ENCODE measurements at regions not wholly inside any gene's neighbourhood (a gene's known extent, or its start where the extent isn't known, plus 50 kb on each side); places are given as distances from the start of the nearest gene placed in this dataset.
"Not testable (repeated sequence)": the region's sequence is repeated elsewhere in the genome, so short reads cannot be mapped to it uniquely, and the experiment has no call there.

DNA sequence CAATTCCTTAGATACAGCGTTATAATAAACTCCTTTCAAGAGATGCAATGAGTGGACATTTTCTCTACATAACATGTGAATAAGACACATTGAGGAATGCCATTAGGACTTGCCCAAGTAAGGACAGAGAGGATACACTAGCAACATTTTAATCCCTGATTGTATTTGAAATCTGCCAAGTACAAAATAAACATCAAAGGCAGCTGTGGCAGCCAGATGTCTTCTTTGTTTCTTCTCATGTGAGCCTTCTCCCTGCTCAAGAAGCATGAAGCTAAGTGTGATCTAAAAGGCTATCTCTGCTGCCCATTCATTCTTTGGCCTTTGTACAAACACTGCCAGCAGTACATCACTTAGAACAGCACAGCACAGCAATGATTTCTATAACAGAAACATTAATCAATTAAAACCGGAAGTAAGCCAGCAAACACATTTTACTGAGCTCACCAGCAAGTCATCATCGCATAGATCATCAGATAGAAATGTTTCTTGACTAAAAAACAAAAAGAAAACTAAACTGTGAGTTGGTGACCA, 364.0 kb downstream of the CNTN6 start:
- Histone ChIP-seq H3K27me3 (no peaks in the 10 kb centered on the region), H3K9me3 (no peaks in the 10 kb centered on the region), H3K4me3 (no peak overlapping the region), H3K27ac (no peak overlapping the region), H3K36me3 (no peaks in the 10 kb centered on the region), H3K4me1 (no peaks in the 10 kb centered on the region)
- TF ChIP-seq POLR2A (IDR thresholded peaks at IDR 0.05), result no peak
- TF ChIP-seq, protein P1, sequence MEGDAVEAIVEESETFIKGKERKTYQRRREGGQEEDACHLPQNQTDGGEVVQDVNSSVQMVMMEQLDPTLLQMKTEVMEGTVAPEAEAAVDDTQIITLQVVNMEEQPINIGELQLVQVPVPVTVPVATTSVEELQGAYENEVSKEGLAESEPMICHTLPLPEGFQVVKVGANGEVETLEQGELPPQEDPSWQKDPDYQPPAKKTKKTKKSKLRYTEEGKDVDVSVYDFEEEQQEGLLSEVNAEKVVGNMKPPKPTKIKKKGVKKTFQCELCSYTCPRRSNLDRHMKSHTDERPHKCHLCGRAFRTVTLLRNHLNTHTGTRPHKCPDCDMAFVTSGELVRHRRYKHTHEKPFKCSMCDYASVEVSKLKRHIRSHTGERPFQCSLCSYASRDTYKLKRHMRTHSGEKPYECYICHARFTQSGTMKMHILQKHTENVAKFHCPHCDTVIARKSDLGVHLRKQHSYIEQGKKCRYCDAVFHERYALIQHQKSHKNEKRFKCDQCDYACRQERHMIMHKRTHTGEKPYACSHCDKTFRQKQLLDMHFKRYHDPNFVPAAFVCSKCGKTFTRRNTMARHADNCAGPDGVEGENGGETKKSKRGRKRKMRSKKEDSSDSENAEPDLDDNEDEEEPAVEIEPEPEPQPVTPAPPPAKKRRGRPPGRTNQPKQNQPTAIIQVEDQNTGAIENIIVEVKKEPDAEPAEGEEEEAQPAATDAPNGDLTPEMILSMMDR (IDR thresholded peaks at IDR 0.05 in 4 of 5, conservative IDR thresholded peaks at IDR 0.05 in 1 of 5), result no peak
- in situ Hi-C loops (cut with MboI; ENCODE audit: low sequenced_read_pairs in 4 of 4), result no loop called here
- intact Hi-C loops (cut with DNase I; ENCODE audit: low total_unique reads), result no loop called here
- DNase-seq (no peak), ATAC-seq (no peak)

DNA sequence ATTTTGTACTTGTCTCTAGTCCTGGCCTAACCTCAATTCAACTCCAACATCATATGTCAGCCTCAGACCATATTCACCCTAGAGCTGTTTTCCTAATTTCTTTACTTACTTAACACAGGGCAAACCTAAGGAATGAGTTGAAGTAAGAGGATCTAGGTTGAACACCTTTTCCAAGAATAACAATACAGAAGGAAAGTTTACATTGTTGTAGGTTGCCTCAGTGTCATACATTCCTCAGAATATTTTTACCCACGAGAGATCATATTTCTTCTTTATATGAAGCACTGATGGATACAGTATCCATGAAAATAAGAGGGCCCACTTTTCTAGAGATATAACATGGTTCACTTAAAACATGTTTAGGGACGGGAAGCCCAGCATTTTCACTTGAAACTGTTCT, 369.5 kb downstream of the CNTN6 start:
- DNase-seq (no peak), ATAC-seq (no peak)
- H3K9me3 ChIP-seq, result no peaks in the 10 kb centered on the region
- in situ Hi-C loops (cut with MboI; ENCODE audit: low sequenced_read_pairs in 4 of 4) (no loop called here), intact Hi-C loops (cut with DNase I; ENCODE audit: low total_unique reads) (no loop called here)
- H3K4me3 ChIP-seq, result no peak overlapping the region
- H3K4me1 ChIP-seq, result no peaks in the 10 kb centered on the region
- H3K27me3 ChIP-seq, result no peaks in the 10 kb centered on the region
- H3K27ac ChIP-seq, result no peak overlapping the region
- TF ChIP-seq, protein P1 (IDR thresholded peaks at IDR 0.05 in 4 of 5, conservative IDR thresholded peaks at IDR 0.05 in 1 of 5), result no peak
- TF ChIP-seq POLR2A (IDR thresholded peaks at IDR 0.05), result no peak
- H3K36me3 ChIP-seq, result no peaks in the 10 kb centered on the region

DNA sequence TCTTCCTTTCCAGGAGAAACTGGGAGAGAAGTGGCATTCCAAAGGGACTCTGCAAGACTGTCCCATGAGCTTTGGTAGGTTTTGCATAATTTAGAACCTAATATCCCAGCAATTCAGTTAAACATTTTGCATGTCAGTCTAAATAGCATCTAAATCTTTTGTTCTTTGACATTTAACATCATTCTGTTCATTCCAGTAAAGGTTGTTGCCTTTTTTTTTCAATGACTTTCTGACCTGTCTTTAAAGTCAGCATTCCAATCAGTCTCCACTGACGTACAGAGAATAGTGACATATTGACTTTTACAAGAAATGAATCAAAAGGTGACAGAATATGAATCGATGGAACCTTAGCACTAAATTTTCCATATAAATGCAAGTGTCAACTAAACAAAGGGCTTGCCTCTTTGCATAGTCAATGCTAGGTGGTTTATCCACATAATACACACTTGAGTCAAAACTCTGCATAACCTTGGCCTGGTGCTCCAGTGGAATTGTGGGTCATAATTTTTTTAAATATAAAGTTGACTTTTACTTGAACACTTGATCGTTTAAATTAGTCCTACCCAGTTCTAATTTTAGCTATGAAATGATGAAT, 370.1 kb downstream of the CNTN6 start:
- Histone ChIP-seq H3K9me3 (no peaks in the 10 kb centered on the region), H3K27ac (no peak overlapping the region), H3K27me3 (no peaks in the 10 kb centered on the region), H3K36me3 (no peaks in the 10 kb centered on the region), H3K4me1 (no peaks in the 10 kb centered on the region), H3K4me3 (no peak overlapping the region)
- DNase-seq (no peak), ATAC-seq (no peak)
- in situ Hi-C loops (cut with MboI; ENCODE audit: low sequenced_read_pairs in 4 of 4), result no loop called here
- TF ChIP-seq, protein P1 (IDR thresholded peaks at IDR 0.05 in 4 of 5, conservative IDR thresholded peaks at IDR 0.05 in 1 of 5), result no peak
- TF ChIP-seq POLR2A (IDR thresholded peaks at IDR 0.05), result no peak
- intact Hi-C loops (cut with DNase I; ENCODE audit: low total_unique reads), result no loop called here

DNA sequence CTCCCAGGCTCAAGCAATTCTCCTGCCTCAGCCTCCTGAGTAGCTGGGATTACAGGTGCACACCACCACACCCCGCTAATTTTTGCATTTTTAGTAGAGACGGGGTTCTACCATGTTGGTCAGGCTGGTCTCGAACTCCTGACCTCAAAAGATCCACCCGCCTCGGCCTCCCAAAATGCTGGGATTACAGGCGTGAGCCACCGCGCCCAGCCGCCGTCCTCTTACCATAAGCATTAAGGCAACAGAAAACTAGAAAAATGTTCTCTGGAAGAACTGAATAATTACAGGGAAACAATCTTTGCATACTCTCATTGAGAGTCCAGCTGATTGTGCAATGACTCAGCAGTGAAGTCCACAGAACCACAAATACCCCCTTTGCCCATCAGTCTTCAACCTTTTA, 372.3 kb downstream of the CNTN6 start:
- H3K4me1 ChIP-seq; DNase-seq; H3K36me3 ChIP-seq; in situ Hi-C loops (cut with MboI; ENCODE audit: low sequenced_read_pairs in 4 of 4); intact Hi-C loops (cut with DNase I; ENCODE audit: low total_unique reads); ATAC-seq; H3K4me3 ChIP-seq; H3K27me3 ChIP-seq; H3K9me3 ChIP-seq; H3K27ac ChIP-seq: not testable (repeated sequence)

DNA sequence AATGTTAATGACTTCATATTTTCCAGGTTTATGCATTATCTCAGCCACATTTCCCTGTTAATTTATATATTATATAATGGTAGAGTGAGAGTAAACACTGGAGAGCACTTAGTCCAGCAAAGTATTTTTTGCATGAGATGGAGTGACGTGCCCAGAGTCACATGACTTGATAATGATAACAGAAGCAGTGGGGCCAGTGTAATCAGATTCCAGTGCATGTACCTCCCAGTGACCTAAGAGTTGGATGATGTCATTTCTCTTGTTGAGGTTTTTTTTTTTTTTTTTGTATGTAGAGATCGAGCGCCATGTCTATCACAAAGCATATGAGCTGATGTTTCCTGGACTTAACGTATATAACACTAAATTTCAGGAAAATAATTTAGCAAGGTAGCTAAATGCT, 375.3 kb downstream of the CNTN6 start:
- Histone ChIP-seq H3K4me3 (no peak overlapping the region), H3K36me3 (no peaks in the 10 kb centered on the region), H3K27me3 (no peaks in the 10 kb centered on the region), H3K27ac (no peak overlapping the region), H3K4me1 (no peaks in the 10 kb centered on the region), H3K9me3 (no peaks in the 10 kb centered on the region)
- TF ChIP-seq, protein P1 (IDR thresholded peaks at IDR 0.05 in 4 of 5, conservative IDR thresholded peaks at IDR 0.05 in 1 of 5), result no peak
- ATAC-seq (no peak), DNase-seq (no peak)
- in situ Hi-C loops (cut with MboI; ENCODE audit: low sequenced_read_pairs in 4 of 4), result no loop called here
- intact Hi-C loops (cut with DNase I; ENCODE audit: low total_unique reads), result no loop called here

Measured in gastrocnemius medialis (tissue), 4 donors.